ENCODE measurements at regions not wholly inside any gene's neighbourhood (a gene's known extent, or its start where the extent isn't known, plus 50 kb on each side); places are given as distances from the start of the nearest gene placed in this dataset.
"Not testable (repeated sequence)": the region's sequence is repeated elsewhere in the genome, so short reads cannot be mapped to it uniquely, and the experiment has no call there.

DNA sequence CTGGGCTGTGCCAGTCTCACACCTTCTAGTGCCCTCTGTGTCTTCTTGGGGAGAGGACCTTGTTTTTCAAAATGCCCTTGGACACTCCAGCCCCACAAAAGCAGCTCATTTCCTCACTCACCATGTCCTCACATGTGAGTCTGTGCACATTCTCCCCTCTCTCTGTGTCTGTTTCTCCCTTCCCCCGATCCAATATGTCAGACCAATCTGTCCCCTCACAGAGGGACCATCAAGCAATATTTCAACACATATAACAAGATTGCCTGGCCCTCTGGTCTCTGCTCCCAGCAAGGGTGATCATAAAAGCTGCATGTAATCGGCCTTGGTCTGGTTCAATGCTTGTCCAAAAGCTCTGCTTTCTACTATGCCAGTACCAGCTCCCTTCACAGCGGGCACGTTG, 261.2 kb downstream of the MATN1 start:
- no peak for DNase-seq (ENCODE audit: low read depth)
- no peak overlapping the region for H3K4me3 ChIP-seq (ENCODE audit: low read depth, low read length)
- TF ChIP-seq, protein P1, sequence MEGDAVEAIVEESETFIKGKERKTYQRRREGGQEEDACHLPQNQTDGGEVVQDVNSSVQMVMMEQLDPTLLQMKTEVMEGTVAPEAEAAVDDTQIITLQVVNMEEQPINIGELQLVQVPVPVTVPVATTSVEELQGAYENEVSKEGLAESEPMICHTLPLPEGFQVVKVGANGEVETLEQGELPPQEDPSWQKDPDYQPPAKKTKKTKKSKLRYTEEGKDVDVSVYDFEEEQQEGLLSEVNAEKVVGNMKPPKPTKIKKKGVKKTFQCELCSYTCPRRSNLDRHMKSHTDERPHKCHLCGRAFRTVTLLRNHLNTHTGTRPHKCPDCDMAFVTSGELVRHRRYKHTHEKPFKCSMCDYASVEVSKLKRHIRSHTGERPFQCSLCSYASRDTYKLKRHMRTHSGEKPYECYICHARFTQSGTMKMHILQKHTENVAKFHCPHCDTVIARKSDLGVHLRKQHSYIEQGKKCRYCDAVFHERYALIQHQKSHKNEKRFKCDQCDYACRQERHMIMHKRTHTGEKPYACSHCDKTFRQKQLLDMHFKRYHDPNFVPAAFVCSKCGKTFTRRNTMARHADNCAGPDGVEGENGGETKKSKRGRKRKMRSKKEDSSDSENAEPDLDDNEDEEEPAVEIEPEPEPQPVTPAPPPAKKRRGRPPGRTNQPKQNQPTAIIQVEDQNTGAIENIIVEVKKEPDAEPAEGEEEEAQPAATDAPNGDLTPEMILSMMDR (conservative IDR thresholded peaks at IDR 0.05; ENCODE audit: low read depth, low read length), result no peak

- DNase-seq (ENCODE audit: low read depth), result no peak
- no peak overlapping the region for H3K4me3 ChIP-seq (ENCODE audit: low read depth, low read length)
- TF ChIP-seq, protein P1 (conservative IDR thresholded peaks at IDR 0.05; ENCODE audit: low read depth, low read length), result no peak
These were observed 261.7 kb downstream of the MATN1 start for GRCh38 chr1:30461640-30462039.

- DNase-seq (ENCODE audit: low read depth), result no peak
- TF ChIP-seq, protein P1 (conservative IDR thresholded peaks at IDR 0.05; ENCODE audit: low read depth, low read length), result no peak
- no peak overlapping the region for H3K4me3 ChIP-seq (ENCODE audit: low read depth, low read length)
These were observed 262.7 kb downstream of the MATN1 start for GRCh38 chr1:30460661-30461060.

- not testable (repeated sequence) for H3K4me3 ChIP-seq (ENCODE audit: low read depth, low read length); DNase-seq (ENCODE audit: low read depth)
These were observed 264.5 kb downstream of the MATN1 start for GRCh38 chr1:30458730-30459485.

DNA sequence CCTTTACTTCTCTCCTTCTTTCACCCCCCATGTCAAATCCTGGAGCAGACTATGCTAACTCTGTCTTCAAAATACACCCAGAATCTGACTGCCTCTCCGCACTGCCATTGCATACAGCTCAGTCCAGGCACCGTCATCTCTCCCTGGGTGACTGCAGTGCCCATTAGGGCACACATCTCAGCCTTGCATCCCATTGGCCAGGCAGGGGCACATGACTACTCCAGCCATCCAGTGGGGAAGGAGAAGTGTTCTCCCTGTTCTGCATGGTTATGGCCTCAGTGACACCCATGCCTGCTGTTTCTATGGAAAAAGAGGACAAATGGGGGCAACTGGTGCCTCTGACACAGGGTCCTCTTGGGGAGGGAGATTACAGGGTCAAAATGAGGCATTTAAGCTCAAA, 270.5 kb downstream of the MATN1 start:
- TF ChIP-seq, protein P1 (conservative IDR thresholded peaks at IDR 0.05; ENCODE audit: low read depth, low read length), result no peak
- H3K4me3 ChIP-seq (ENCODE audit: low read depth, low read length), result no peak overlapping the region
- no peak for DNase-seq (ENCODE audit: low read depth)

GRCh38 chr1:30452170-30452569, 271.2 kb downstream of the MATN1 start:
- DNase-seq (ENCODE audit: low read depth), result no peak
- TF ChIP-seq, protein P1 (conservative IDR thresholded peaks at IDR 0.05; ENCODE audit: low read depth, low read length), result no peak
- no peak overlapping the region for H3K4me3 ChIP-seq (ENCODE audit: low read depth, low read length)

GRCh38 chr1:30451532-30452125, 271.8 kb downstream of the MATN1 start:
- TF ChIP-seq, protein P1 (conservative IDR thresholded peaks at IDR 0.05; ENCODE audit: low read depth, low read length), result no peak
- DNase-seq (ENCODE audit: low read depth), result no peak
- H3K4me3 ChIP-seq (ENCODE audit: low read depth, low read length), result no peak overlapping the region

Data from epithelial cell of proximal tubule (primary cell).